T-cell (primary cell): ENCODE measurements at regions not wholly inside any gene's neighbourhood (a gene's known extent, or its start where the extent isn't known, plus 50 kb on each side); places are given as distances from the start of the nearest gene placed in this dataset.
A peak's percentile ranks its signal among the peaks of the same experiment; 100 is the strongest.

ENCODE experiments used
- ATAC-seq, 4 experiments: fragments of 200-7000 bp in 3 of 4; fragments of 150-1000 bp in 1 of 4; cut with Tn5 transposase; replicated peaks in 1 of 4; 1 replicate in 3 of 4; 2 replicates in 1 of 4; pipeline ENCODE4 v1.10.0; 2021; ENCODE audit warnings: moderate library complexity in 3 of 4, mild to moderate bottlenecking in 2 of 4, moderate number of reproducible peaks in 1 of 4
- CTCF ChIA-PET, 2 donors: fragments of 300-600 bp; sonication (Branson Sonifier 250); formaldehyde crosslinking; loops; one replicate each; lab custom pipeline; 2022; ENCODE audit warnings: antibody characterized with exemption in 2 of 2; lab: Charles Lee
- POLR2A ChIA-PET, 2 donors: fragments of 300-600 bp; sonication (Branson Sonifier 250); formaldehyde crosslinking; loops; one replicate each; lab custom pipeline; 2022; ENCODE audit warnings: antibody characterized with exemption in 2 of 2; lab: Charles Lee
- DNase-seq, 35 experiments: peaks; one replicate each; pipeline versions ENCODE4 v3.0.0 to v3.0.0-alpha.2; 2013 to 2023
- H3K27ac ChIP-seq: one replicate; pipeline ENCODE4 v1.5.1; 2013; ENCODE audit warnings: low read length
- H3K27me3 ChIP-seq, 2 experiments: replicated peaks in 1 of 2; 1 replicate in 1 of 2; 2 replicates in 1 of 2; pipeline versions ENCODE4 v1.6.1 to v1.7.0; 2013; ENCODE audit warnings: low read length in 1 of 2, mixed read lengths in 1 of 2; ENCODE audit not compliant: control insufficient read depth in 2 of 2, insufficient read depth in 2 of 2; ENCODE audit errors: extremely low read depth in 1 of 2
- H3K36me3 ChIP-seq, 2 donors: 1 replicate in 1 of 2; 2 replicates in 1 of 2; pipeline versions ENCODE4 v1.6.1 to v1.7.0; 2013; ENCODE audit warnings: low read length in 1 of 2; ENCODE audit not compliant: control insufficient read depth in 2 of 2, insufficient read depth in 1 of 2; ENCODE audit errors: extremely low read depth in 1 of 2
- H3K4me1 ChIP-seq, 2 experiments: 1 replicate in 1 of 2; 2 replicates in 1 of 2; pipeline versions ENCODE4 v1.6.1 to v1.7.0; 2013; ENCODE audit warnings: low read length in 2 of 2, mixed read lengths in 1 of 2; ENCODE audit not compliant: insufficient read depth in 2 of 2, control insufficient read depth in 1 of 2; ENCODE audit errors: extremely low read depth in 1 of 2
- H3K4me3 ChIP-seq, 2 donors: 1 replicate in 1 of 2; 2 replicates in 1 of 2; pipeline versions ENCODE4 v1.5.1 to v1.7.0; 2013; ENCODE audit warnings: mild to moderate bottlenecking in 2 of 2, low read length in 1 of 2, moderate library complexity in 1 of 2; ENCODE audit not compliant: control insufficient read depth in 1 of 2; ENCODE audit errors: extremely low read depth in 1 of 2
- H3K9me3 ChIP-seq: 2 replicates; pipeline ENCODE4 v1.7.0; 2013
- H3K27ac Mint-ChIP-seq, 2 donors: one replicate each; pipeline ENCODE4 v1.8.0; 2020 to 2021; ENCODE audit warnings: mild to moderate bottlenecking in 2 of 2, mixed read lengths in 2 of 2
- H3K27me3 Mint-ChIP-seq, 2 donors: one replicate each; pipeline ENCODE4 v1.8.0; 2021 to 2022; ENCODE audit warnings: mixed read lengths in 2 of 2
- H3K36me3 Mint-ChIP-seq: one replicate; pipeline ENCODE4 v1.8.0; 2021; ENCODE audit warnings: mixed read lengths
- H3K4me1 Mint-ChIP-seq, 3 donors: one replicate each; pipeline ENCODE4 v1.8.0; 2020 to 2022; ENCODE audit warnings: mixed read lengths in 3 of 3, mild to moderate bottlenecking in 1 of 3
- H3K4me3 Mint-ChIP-seq, 3 donors: one replicate each; pipeline ENCODE4 v1.8.0; 2020 to 2022; ENCODE audit warnings: mild to moderate bottlenecking in 3 of 3, mixed read lengths in 3 of 3, moderate library complexity in 3 of 3
- H3K9me3 Mint-ChIP-seq, 3 donors: one replicate each; pipeline ENCODE4 v1.8.0; 2020 to 2022; ENCODE audit warnings: mixed read lengths in 3 of 3
- WGBS: methylation state at CpG from one replicate; pipeline ENCODE4 v1.1.5; 2013; ENCODE audit warnings: missing lambda C conversion rate; ENCODE audit not compliant: insufficient coverage; 5-methylcytosine and 5-hydroxymethylcytosine counted together

DNA sequence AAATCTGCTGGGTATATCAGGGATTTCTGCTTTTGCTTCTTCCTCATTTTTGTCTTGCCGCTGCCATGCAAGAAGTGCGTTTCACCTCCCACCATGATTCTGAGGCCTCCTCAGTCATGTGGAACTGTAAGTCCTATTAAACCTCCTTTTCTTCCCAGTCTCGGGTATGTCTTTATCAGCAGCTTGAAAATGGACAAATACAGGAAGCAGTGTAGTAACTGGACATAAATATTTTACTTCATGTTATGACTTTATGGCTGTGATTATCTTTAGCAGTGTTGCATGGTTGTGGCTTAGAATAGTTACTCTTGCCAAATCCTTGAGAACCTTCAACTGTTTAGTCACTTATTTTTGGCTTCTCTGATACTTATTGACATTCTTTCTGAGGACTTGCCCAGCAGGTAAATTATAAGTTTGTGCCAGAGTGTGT, 66.2 kb upstream of the DLX2 start:
- no peak overlapping the region for H3K27ac ChIP-seq
- H3K4me3 ChIP-seq, result no peak overlapping the region
- Mint-ChIP-seq H3K27me3 (peaks cover 0 to 8% of the 10 kb centered on the region in 2 donors), H3K9me3 (no peaks in the 10 kb centered on the region), H3K4me1 (peaks cover 4 to 8% (median 6%) of the 10 kb centered on the region in 3 donors), H3K27ac (no peak overlapping the region), H3K4me3 (no peak overlapping the region), H3K36me3 (no peaks in the 10 kb centered on the region)
- ChIA-PET POLR2A (no interaction called here), CTCF (no interaction called here)
- H3K4me1 ChIP-seq, result peaks cover 0 to 12% of the 10 kb centered on the region in 2 experiments
- no peaks in the 10 kb centered on the region for H3K36me3 ChIP-seq
- no peak for DNase-seq
- WGBS, result no CpG with 5 or more reads among the region's 3 CpGs
- ATAC-seq, result no peak
- H3K9me3 ChIP-seq, result no peaks in the 10 kb centered on the region
- peaks cover 0 to 13% of the 10 kb centered on the region in 2 experiments for H3K27me3 ChIP-seq

DNA sequence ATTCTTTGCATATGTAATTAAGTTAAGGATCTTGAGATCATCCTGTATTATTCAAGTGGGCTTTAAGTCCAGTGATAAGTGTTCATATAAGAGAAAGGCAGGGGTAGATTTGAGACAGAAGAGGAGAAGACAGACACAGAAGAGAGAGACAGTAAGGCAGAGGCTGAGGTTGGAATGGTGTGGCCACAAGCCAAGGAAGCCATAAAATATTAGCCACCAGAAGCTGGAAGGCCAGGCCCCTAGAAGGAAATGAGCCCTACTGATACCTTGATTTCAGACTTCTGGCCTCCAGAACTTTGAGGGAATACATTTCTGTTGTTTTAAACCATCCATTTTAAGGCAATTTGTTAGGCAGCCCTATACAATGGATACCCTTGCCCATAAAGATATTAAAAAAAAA, 66.9 kb upstream of the DLX2 start:
- no peaks in the 10 kb centered on the region for H3K36me3 ChIP-seq
- no peak for ATAC-seq
- H3K4me3 ChIP-seq, result no peak overlapping the region
- Mint-ChIP-seq H3K9me3 (no peaks in the 10 kb centered on the region), H3K27ac (no peak overlapping the region), H3K27me3 (peaks cover 0 to 8% of the 10 kb centered on the region in 2 donors), H3K4me1 (peaks cover 4 to 8% (median 6%) of the 10 kb centered on the region in 3 donors), H3K4me3 (no peak overlapping the region), H3K36me3 (no peaks in the 10 kb centered on the region)
- H3K4me1 ChIP-seq, result peaks cover 0 to 12% of the 10 kb centered on the region in 2 experiments
- no peak overlapping the region for H3K27ac ChIP-seq
- CTCF ChIA-PET, result no interaction called here
- no peak for DNase-seq
- H3K27me3 ChIP-seq, result peaks cover 0 to 19% of the 10 kb centered on the region in 2 experiments
- POLR2A ChIA-PET, result no interaction called here
- H3K9me3 ChIP-seq, result no peaks in the 10 kb centered on the region

DNA sequence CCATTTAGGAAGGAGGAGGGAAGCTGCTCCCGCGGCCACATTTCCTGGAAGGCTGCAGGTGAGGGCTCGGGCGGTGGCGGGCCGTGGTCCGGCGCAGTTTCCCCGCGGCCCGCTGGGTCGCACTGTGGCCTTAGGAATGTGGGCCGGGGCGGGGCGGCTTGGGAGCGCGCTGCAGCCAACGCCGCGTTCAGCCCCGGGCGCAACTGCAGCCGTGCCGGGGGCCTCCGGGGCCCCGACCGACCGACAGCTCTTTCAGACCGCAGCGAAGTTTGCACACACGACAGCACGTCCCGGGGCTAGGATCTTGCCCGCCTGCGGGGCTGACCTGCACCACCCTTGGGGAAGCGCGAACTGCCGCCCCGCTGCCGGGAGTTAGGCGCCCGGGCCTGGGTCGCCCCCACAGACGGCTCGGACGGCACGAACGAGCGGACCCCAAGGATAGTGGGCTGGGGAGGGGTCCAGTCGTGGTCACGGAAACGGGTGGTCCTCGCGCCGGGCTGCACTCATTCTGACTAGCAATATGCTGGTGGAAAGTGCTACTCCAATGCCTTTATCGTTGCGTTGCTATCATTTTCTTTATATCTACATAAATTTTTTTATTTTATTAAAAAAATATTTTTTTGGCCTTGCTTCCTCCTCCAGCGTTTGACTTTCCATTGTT, 69.9 kb upstream of the DLX2 start:
- 2% methylated on average over 34 of the region's 58 CpGs for WGBS
- CTCF ChIA-PET, result interaction anchor here (0.6 to 6.1 kb wide), 5 partner anchors 289 to 501 kb away, joined by 4 to 47 read pairs (median 15); no protein-coding TSS in a partner anchor
- DNase-seq (peak in 34 of 35 experiments; percentile 3 to 76 (median 43)), ATAC-seq (peak; percentile 95 to 98 (median 96))
- Histone ChIP-seq H3K27me3 (peaks cover 0 to 19% of the 10 kb centered on the region in 2 experiments), H3K36me3 (no peaks in the 10 kb centered on the region), H3K4me1 (peaks cover 0 to 12% of the 10 kb centered on the region in 2 experiments), H3K4me3 (peak overlapping the region; percentile 53 to 83), H3K27ac (no peak overlapping the region), H3K9me3 (no peaks in the 10 kb centered on the region)
- Mint-ChIP-seq H3K36me3 (no peaks in the 10 kb centered on the region), H3K4me3 (peak overlapping the region; percentile 61 to 75 (median 69)), H3K27me3 (peaks cover 0 to 8% of the 10 kb centered on the region in 2 donors), H3K9me3 (peaks cover 0 to 4% (median 0%) of the 10 kb centered on the region in 3 donors), H3K27ac (no peak overlapping the region), H3K4me1 (peaks cover 4 to 8% (median 6%) of the 10 kb centered on the region in 3 donors)
- POLR2A ChIA-PET, result interaction anchor here (0.6 kb wide), 2 partner anchors 45 to 287 kb away, joined by 3 to 4 read pairs; no protein-coding TSS in a partner anchor

DNA sequence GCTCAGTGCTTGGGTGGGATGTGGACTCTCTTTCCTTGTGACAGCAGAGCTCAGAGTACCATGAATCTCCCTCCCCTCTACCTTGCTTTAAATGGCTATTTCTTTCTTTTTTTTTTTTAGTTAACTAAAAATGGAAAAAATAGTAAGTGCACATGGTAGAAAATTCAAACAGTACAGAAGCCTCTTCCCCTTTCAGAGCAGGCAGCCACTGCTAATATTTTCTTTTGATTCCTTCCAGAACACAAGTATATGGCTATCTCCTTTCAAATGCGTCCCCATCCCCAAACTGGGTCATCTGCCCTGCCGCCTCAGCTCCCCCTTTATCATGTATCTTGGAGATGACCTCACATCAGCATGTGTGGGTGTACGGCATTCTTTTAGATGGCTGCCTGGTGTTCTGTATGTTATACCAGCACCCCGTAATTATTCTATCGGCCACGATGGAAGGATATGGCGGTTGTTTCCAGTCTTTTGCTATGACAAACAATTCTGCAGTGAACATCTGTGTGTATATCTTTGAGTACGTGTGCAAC, 70.5 kb upstream of the DLX2 start:
- peaks cover 0 to 4% (median 0%) of the 10 kb centered on the region in 3 donors for H3K9me3 Mint-ChIP-seq
- peaks cover 0 to 12% of the 10 kb centered on the region in 2 experiments for H3K4me1 ChIP-seq
- H3K4me3 Mint-ChIP-seq, result peak overlapping the region; percentile 61 to 75 (median 69)
- peak overlapping the region in 1 of 2 donors; percentile 83 for H3K4me3 ChIP-seq
- no peaks in the 10 kb centered on the region for H3K36me3 ChIP-seq
- POLR2A ChIA-PET, result interaction anchor here (0.6 kb wide), 2 partner anchors 44 to 287 kb away, joined by 3 to 4 read pairs; no protein-coding TSS in a partner anchor
- peak in 1 of 35 experiments; percentile 6 for DNase-seq
- H3K9me3 ChIP-seq, result no peaks in the 10 kb centered on the region
- ATAC-seq, result no peak
- no peak overlapping the region for H3K27ac ChIP-seq
- peaks cover 0 to 19% of the 10 kb centered on the region in 2 experiments for H3K27me3 ChIP-seq
- H3K27me3 Mint-ChIP-seq, result peaks cover 0 to 8% of the 10 kb centered on the region in 2 donors
- CTCF ChIA-PET, result interaction anchor here (1.4 to 6.1 kb wide), 4 partner anchors 288 to 500 kb away, joined by 6 to 47 read pairs (median 16); no protein-coding TSS in a partner anchor
- WGBS, result 97% methylated on average over 5 of the region's 8 CpGs
- H3K27ac Mint-ChIP-seq, result no peak overlapping the region
- peaks cover 4 to 10% (median 6%) of the 10 kb centered on the region in 3 donors for H3K4me1 Mint-ChIP-seq
- no peaks in the 10 kb centered on the region for H3K36me3 Mint-ChIP-seq

DNA sequence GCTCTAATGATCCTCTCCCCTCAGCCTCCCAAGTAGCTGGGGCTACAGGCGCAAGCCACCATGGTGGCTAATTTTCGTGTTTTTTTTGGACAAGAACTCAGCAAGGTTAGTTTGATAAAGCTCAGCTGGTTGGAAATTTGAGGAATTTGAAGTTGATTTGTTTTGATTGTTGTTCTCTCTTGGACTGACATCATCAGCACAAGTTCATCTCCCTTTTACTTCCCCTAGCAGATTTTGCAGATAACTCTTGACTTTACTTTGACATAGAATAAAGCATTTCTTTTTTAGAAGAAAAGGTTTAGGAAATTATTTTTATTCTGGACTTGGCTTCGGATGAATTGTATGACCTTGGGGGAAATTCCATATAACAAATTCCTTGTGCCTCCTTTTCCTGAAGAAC, 74.9 kb upstream of the DLX2 start:
- peaks cover 2 to 24% of the 10 kb centered on the region in 2 experiments for H3K4me1 ChIP-seq
- no CpG with 5 or more reads among the region's 3 CpGs for WGBS
- H3K36me3 ChIP-seq, result no peaks in the 10 kb centered on the region
- Mint-ChIP-seq H3K36me3 (no peaks in the 10 kb centered on the region), H3K27ac (no peak overlapping the region), H3K4me3 (no peak overlapping the region), H3K27me3 (peaks cover 0 to 6% of the 10 kb centered on the region in 2 donors), H3K9me3 (peaks cover 0 to 4% (median 0%) of the 10 kb centered on the region in 3 donors), H3K4me1 (peaks cover 25 to 44% (median 38%) of the 10 kb centered on the region in 3 donors)
- DNase-seq (no peak), ATAC-seq (no peak)
- no peak overlapping the region for H3K27ac ChIP-seq
- peaks cover 0 to 10% of the 10 kb centered on the region in 2 experiments for H3K27me3 ChIP-seq
- H3K4me3 ChIP-seq, result no peak overlapping the region
- ChIA-PET CTCF (interaction anchor here in 1 of 2 donors (1.1 to 1.4 kb wide), 2 partner anchors 284 to 578 kb away, joined by 3 to 7 read pairs; no protein-coding TSS in a partner anchor), POLR2A (no interaction called here)
- no peaks in the 10 kb centered on the region for H3K9me3 ChIP-seq

DNA sequence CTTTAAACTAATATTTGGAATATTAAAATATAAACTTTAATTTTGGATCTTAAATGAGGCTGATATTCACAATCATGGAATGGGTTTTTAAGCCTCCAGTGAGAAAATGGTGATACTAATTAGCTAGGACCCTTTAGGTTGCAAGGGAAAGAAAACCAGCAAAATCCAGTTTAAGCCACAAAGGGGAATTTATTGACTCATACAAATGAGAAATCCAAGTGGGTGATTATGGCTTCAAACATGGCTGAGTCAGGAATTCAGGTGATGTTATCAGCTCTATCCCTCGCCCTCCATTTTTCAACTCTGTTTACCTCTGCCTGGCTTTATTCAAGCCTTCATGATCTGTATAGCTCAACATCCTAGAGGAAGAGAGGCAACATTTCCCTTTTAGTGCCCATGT, 75.3 kb upstream of the DLX2 start:
- peaks cover 0 to 6% of the 10 kb centered on the region in 2 donors for H3K27me3 Mint-ChIP-seq
- CTCF ChIA-PET, result interaction anchor here (0.6 to 1.4 kb wide), 3 partner anchors 263 to 579 kb away, joined by 3 to 7 read pairs (median 3); no protein-coding TSS in a partner anchor
- WGBS, result no CpG with 5 or more reads among the region's 1 CpG
- DNase-seq (no peak), ATAC-seq (no peak)
- POLR2A ChIA-PET, result interaction anchor here (0.6 kb wide), 2 partner anchors 137 to 284 kb away, joined by 3 read pairs; no protein-coding TSS in a partner anchor
- H3K27ac Mint-ChIP-seq, result no peak overlapping the region
- Histone ChIP-seq H3K4me3 (no peak overlapping the region), H3K9me3 (no peaks in the 10 kb centered on the region), H3K27ac (no peak overlapping the region), H3K4me1 (peaks cover 2 to 20% of the 10 kb centered on the region in 2 experiments), H3K36me3 (no peaks in the 10 kb centered on the region), H3K27me3 (peaks cover 0 to 6% of the 10 kb centered on the region in 2 experiments)
- H3K9me3 Mint-ChIP-seq, result peaks cover 0 to 4% (median 0%) of the 10 kb centered on the region in 3 donors
- peaks cover 25 to 44% (median 37%) of the 10 kb centered on the region in 3 donors for H3K4me1 Mint-ChIP-seq
- no peak overlapping the region for H3K4me3 Mint-ChIP-seq
- no peaks in the 10 kb centered on the region for H3K36me3 Mint-ChIP-seq
